Aorta (tissue), 5 donors: ENCODE measurements at regions not wholly inside any gene's neighbourhood (a gene's known extent, or its start where the extent isn't known, plus 50 kb on each side); places are given as distances from the start of the nearest gene placed in this dataset.

ENCODE experiments used
- ATAC-seq: fragments of 200-7000 bp; cut with Tn5 transposase; one replicate; pipeline ENCODE4 v1.9.1; 2022; ENCODE audit warnings: moderate library complexity; ENCODE audit not compliant: low FRiP score
- DNase-seq, 2 donors: peaks; one replicate each; pipeline ENCODE4 v3.0.0-alpha.2; 2020
- H3K27ac ChIP-seq, 2 donors: one replicate each; pipeline ENCODE4 v1.5.1; 2013; ENCODE audit warnings: low read length in 2 of 2, mild to moderate bottlenecking in 2 of 2, moderate library complexity in 2 of 2, control low read depth in 1 of 2, inconsistent platforms in 1 of 2, low read depth in 1 of 2
- H3K27me3 ChIP-seq, 2 donors: one replicate each; pipeline ENCODE4 v1.6.1; 2013; ENCODE audit warnings: control low read depth in 1 of 2, low read length in 1 of 2, mild to moderate bottlenecking in 1 of 2, moderate library complexity in 1 of 2; ENCODE audit not compliant: insufficient read depth in 2 of 2, control insufficient read depth in 1 of 2
- H3K36me3 ChIP-seq, 2 donors: one replicate each; pipeline ENCODE4 v1.6.1; 2013; ENCODE audit warnings: control low read depth in 1 of 2, low read length in 1 of 2, mild to moderate bottlenecking in 1 of 2; ENCODE audit not compliant: insufficient read depth in 2 of 2, control insufficient read depth in 1 of 2
- H3K4me1 ChIP-seq, 2 donors: one replicate each; pipeline ENCODE4 v1.6.1; 2013; ENCODE audit warnings: low read length in 2 of 2, control low read depth in 1 of 2, mild to moderate bottlenecking in 1 of 2, moderate library complexity in 1 of 2; ENCODE audit not compliant: insufficient read depth in 2 of 2, control insufficient read depth in 1 of 2
- H3K4me3 ChIP-seq, 2 donors: one replicate each; pipeline ENCODE4 v1.5.1; 2013; ENCODE audit warnings: low read length in 2 of 2, control low read depth in 1 of 2, mild to moderate bottlenecking in 1 of 2
- H3K9me3 ChIP-seq: one replicate; pipeline ENCODE4 v1.6.1; 2013; ENCODE audit warnings: mild to moderate bottlenecking, low read length; ENCODE audit not compliant: control insufficient read depth
- WGBS, 2 donors: extraction: QIAGEN DNeasy Blood & Tissue Kit; methylation state at CpG; one replicate each; pipeline ENCODE4 v1.1.7; 2013; 5-methylcytosine and 5-hydroxymethylcytosine counted together
- intact Hi-C, 2 donors: fragments of 100-400 bp; cut with DNase I; formaldehyde crosslinking; loops; one replicate each; pipeline versions ENCODE4 v1.14.2 to v1.15.0; 2022
- donor health status: healthy with polysubstance abuse.
- donor health status: Bipolar disorder and iron deficiency.
- donor health status: DM: no; HTN: no; CAD: no.
- donor health status: DM: no; HTN: no; CAD: no.
- donor health status: DM: yes; HTN: yes; CAD: no.

GRCh38 chr9:135220601-135221575 is 133.4 kb downstream of the OLFM1 start:
- H3K36me3 ChIP-seq: no peaks in the 10 kb centered on the region
- intact Hi-C loops: no loop called here
- ATAC-seq (no peak), DNase-seq (peak; percentile 40 to 51)
- no peaks in the 10 kb centered on the region for H3K9me3 ChIP-seq
- H3K27ac ChIP-seq: no peak overlapping the region
- WGBS, 2 donors: 81 to 82% methylated on average over 28 of the region's 28 CpGs
- H3K27me3 ChIP-seq: no peaks in the 10 kb centered on the region
- H3K4me1 ChIP-seq: no peaks in the 10 kb centered on the region
- H3K4me3 ChIP-seq: no peak overlapping the region

- DNase-seq (peak in 1 of 2 donors; percentile 55), ATAC-seq (no peak)
- H3K4me1 ChIP-seq: no peaks in the 10 kb centered on the region
- 79 to 86% methylated on average over 9 of the region's 9 CpGs for WGBS, 2 donors
- H3K27ac ChIP-seq: no peak overlapping the region
- no peaks in the 10 kb centered on the region for H3K9me3 ChIP-seq
- intact Hi-C loops: no loop called here
- no peak overlapping the region for H3K4me3 ChIP-seq
- H3K36me3 ChIP-seq: no peaks in the 10 kb centered on the region
- H3K27me3 ChIP-seq: no peaks in the 10 kb centered on the region
Observed at GRCh38 chr9:135221576-135221950, 134.1 kb downstream of the OLFM1 start.

GRCh38 chr9:135221951-135222631 is 134.6 kb downstream of the OLFM1 start:
- Histone ChIP-seq H3K4me3 (no peak overlapping the region), H3K9me3 (no peaks in the 10 kb centered on the region), H3K27me3 (no peaks in the 10 kb centered on the region), H3K4me1 (no peaks in the 10 kb centered on the region), H3K36me3 (no peaks in the 10 kb centered on the region), H3K27ac (no peak overlapping the region)
- DNase-seq (peak; percentile 34 to 50), ATAC-seq (no peak)
- intact Hi-C loops: no loop called here
- WGBS, 2 donors: 65 to 75% methylated on average over 15 to 16 of the region's 16 CpGs

- WGBS, 2 donors: 65 to 72% methylated on average over 30 of the region's 30 CpGs
Observed at GRCh38 chr9:135222881-135223760, 135.7 kb downstream of the OLFM1 start.

DNA sequence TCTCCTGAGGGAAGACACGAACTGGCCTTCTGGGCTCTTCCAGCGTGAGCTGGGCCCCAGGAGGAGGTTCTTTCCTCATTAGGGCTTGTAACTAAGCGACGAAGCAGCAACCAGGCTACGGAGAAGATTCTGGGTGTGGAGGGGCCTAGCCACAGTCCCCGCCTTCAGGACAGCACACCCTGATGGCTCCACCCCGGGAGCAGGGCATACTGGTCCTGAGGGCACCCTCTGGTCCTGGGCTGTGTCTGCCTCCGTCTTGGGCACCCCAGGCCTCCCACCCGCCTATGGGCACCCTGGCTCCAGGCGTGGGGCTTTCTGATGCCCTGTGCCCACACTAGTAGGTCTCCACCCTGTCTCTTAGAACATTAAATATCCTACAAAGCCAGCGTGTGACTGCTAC is 136.4 kb downstream of the OLFM1 start:
- Histone ChIP-seq H3K27ac (no peak overlapping the region), H3K4me1 (no peaks in the 10 kb centered on the region), H3K4me3 (no peak overlapping the region), H3K36me3 (no peaks in the 10 kb centered on the region), H3K9me3 (no peaks in the 10 kb centered on the region), H3K27me3 (no peaks in the 10 kb centered on the region)
- WGBS, 2 donors: 72 to 78% methylated on average over 11 of the region's 11 CpGs
- DNase-seq (peak; percentile 12 to 52), ATAC-seq (no peak)
- intact Hi-C loops: no loop called here

More at GRCh38 chr9:135222881-135223760, 135.7 kb downstream of the OLFM1 start:
- Histone ChIP-seq H3K27ac (no peak overlapping the region), H3K9me3 (no peaks in the 10 kb centered on the region), H3K36me3 (no peaks in the 10 kb centered on the region), H3K27me3 (no peaks in the 10 kb centered on the region), H3K4me1 (no peaks in the 10 kb centered on the region), H3K4me3 (no peak overlapping the region)
- DNase-seq (peak; percentile 23 to 57), ATAC-seq (no peak)
- intact Hi-C loops: no loop called here

- ATAC-seq: no peak
- DNase-seq: peak; percentile 26 to 55
- H3K27ac ChIP-seq: no peak overlapping the region
- H3K4me3 ChIP-seq: no peak overlapping the region
- H3K27me3 ChIP-seq: no peaks in the 10 kb centered on the region
- H3K9me3 ChIP-seq: no peaks in the 10 kb centered on the region
- no peaks in the 10 kb centered on the region for H3K4me1 ChIP-seq
- H3K36me3 ChIP-seq: no peaks in the 10 kb centered on the region
- 41 to 54% methylated on average over 10 to 12 of the region's 12 CpGs for WGBS, 2 donors
- intact Hi-C loops: no loop called here
Observed at GRCh38 chr9:135224286-135224877, 136.9 kb downstream of the OLFM1 start.

DNA sequence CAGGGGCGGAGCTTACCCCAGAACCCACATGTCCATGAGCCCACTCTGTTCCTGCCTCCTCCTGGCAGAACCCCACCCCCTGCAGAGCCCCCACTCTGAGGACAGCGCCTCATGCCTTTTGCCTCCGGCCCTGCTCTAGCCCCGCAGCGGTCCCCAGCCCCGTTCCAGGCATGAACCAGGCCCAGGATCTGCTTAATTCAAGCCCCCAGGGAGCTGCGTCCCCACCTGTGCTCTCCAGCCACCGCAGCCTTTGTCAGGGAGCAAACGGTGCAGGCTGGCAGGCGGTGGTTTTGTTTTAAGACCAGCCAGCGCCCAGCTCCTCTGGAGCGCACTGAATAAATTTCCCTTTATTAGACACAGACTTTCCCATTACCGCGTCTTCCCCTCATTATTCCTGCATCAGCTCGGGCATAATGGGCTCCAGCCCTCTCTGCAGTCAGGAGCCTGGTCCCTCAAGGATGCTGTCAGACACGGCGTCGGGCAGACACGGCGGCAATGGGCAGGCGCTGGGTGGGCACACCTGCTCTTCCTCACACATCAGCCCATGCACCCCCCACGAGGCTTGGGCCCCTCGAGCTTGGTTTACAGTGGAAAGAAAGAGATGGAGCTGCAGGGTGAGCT is 137.6 kb downstream of the OLFM1 start:
- no peak overlapping the region for H3K27ac ChIP-seq
- 63 to 69% methylated on average over 23 of the region's 23 CpGs for WGBS, 2 donors
- no peaks in the 10 kb centered on the region for H3K4me1 ChIP-seq
- intact Hi-C loops: no loop called here
- no peaks in the 10 kb centered on the region for H3K27me3 ChIP-seq
- H3K9me3 ChIP-seq: no peaks in the 10 kb centered on the region
- ATAC-seq (no peak), DNase-seq (peak; percentile 33 to 70)
- H3K4me3 ChIP-seq: no peak overlapping the region
- no peaks in the 10 kb centered on the region for H3K36me3 ChIP-seq
